NOMO-1 treated with dmso at 0.1 percent for 144 hours (cell line): ENCODE measurements at regions not wholly inside any gene's neighbourhood (a gene's known extent, or its start where the extent isn't known, plus 50 kb on each side); places are given as distances from the start of the nearest gene placed in this dataset.
"Not testable (repeated sequence)": the region's sequence is repeated elsewhere in the genome, so short reads cannot be mapped to it uniquely, and the experiment has no call there.

ENCODE experiments used
- DNase-seq: peaks from one replicate; lab custom pipeline; 2025; ENCODE audit not compliant: unreplicated experiment; lab: John Stamatoyannopoulos, UW

GRCh38 chr6:55958790-55959189, 83.4 kb upstream of the BMP5 start:
- no peak for DNase-seq

GRCh38 chr6:55957961-55958422, 82.6 kb upstream of the BMP5 start:
- no peak for DNase-seq

GRCh38 chr6:55955684-55956083, 80.3 kb upstream of the BMP5 start:
- no peak for DNase-seq

- DNase-seq, result no peak
These were observed 79.0 kb upstream of the BMP5 start for GRCh38 chr6:55954436-55954835.

- DNase-seq, result no peak
These were observed 77.9 kb upstream of the BMP5 start for GRCh38 chr6:55953335-55953734.

- no peak for DNase-seq
These were observed 74.9 kb upstream of the BMP5 start for GRCh38 chr6:55950071-55950814.

GRCh38 chr6:55943329-55943728, 67.9 kb upstream of the BMP5 start:
- DNase-seq, result no peak

- DNase-seq, result no peak
These were observed 66.3 kb upstream of the BMP5 start for GRCh38 chr6:55941702-55942101.

GRCh38 chr6:55937951-55938690, 62.7 kb upstream of the BMP5 start:
- no peak for DNase-seq

- peak; percentile 18 for DNase-seq
These were observed 62.0 kb upstream of the BMP5 start for GRCh38 chr6:55937261-55937947.

GRCh38 chr6:55931101-55931500, 55.7 kb upstream of the BMP5 start:
- no peak for DNase-seq

- DNase-seq, result not testable (repeated sequence)
These were observed 52.3 kb upstream of the BMP5 start for GRCh38 chr6:55927713-55928112.

GRCh38 chr6:55925292-55925691, 49.9 kb upstream of the BMP5 start:
- DNase-seq, result no peak
